Body of pancreas (tissue), 4 donors: ENCODE measurements at regions not wholly inside any gene's neighbourhood (a gene's known extent, or its start where the extent isn't known, plus 50 kb on each side); places are given as distances from the start of the nearest gene placed in this dataset.

Source experiments
- ATAC-seq: fragments of 150-250 bp; one replicate; pipeline ENCODE4 v1.9.1; 2016
- DNase-seq, 4 donors: peaks; one replicate each; pipeline ENCODE4 v3.0.0-alpha.2; 2019
- H3K27ac ChIP-seq, 4 donors: fragments of 200-600 bp; sonication (generic); 1 replicate in 3 of 4; 2 replicates in 1 of 4; pipeline versions ENCODE4 v1.5.1 to v1.6.1; 2016 to 2019; ENCODE audit warnings: mild to moderate bottlenecking in 1 of 4, mixed read lengths in 1 of 4, moderate library complexity in 1 of 4
- H3K27me3 ChIP-seq, 2 donors: fragments of 200-600 bp; sonication (generic); one replicate each; pipeline ENCODE4 v1.6.0; 2016; ENCODE audit warnings: mild to moderate bottlenecking in 1 of 2
- H3K36me3 ChIP-seq, 2 donors: fragments of 200-600 bp; sonication (generic); replicated peaks in 1 of 2; 2 replicates each; pipeline ENCODE4 v1.5.1; 2016; ENCODE audit warnings: low read depth in 2 of 2; ENCODE audit not compliant: insufficient read depth in 1 of 2
- H3K4me1 ChIP-seq: fragments of 200-600 bp; sonication (generic); one replicate; pipeline ENCODE4 v1.6.0; 2016
- H3K4me3 ChIP-seq, 2 donors: fragments of 200-600 bp; sonication (generic); 1 replicate in 1 of 2; 2 replicates in 1 of 2; pipeline ENCODE4 v1.5.1; 2016 to 2019
- H3K9me3 ChIP-seq, 3 donors: fragments of 200-600 bp; sonication (generic); 1 replicate in 2 of 3; 2 replicates in 1 of 3; pipeline ENCODE4 v1.5.1; 2016
- CTCF ChIP-seq, 7 experiments: fragments of 450-650 bp in 4 of 7; fragments of 200-600 bp in 3 of 7; sonication (generic) in 3 of 7; IDR thresholded peaks; one replicate each; pipeline ENCODE4 v1.5.1; 2016 to 2019; ENCODE audit warnings: antibody characterized with exemption in 7 of 7
- POLR2A ChIP-seq, 3 donors: fragments of 450-650 bp; IDR thresholded peaks; one replicate each; pipeline ENCODE4 v1.6.1; 2016; ENCODE audit warnings: antibody characterized with exemption in 3 of 3, mild to moderate bottlenecking in 2 of 3
- WGBS, 2 donors: methylation state at CpG; one replicate each; pipeline ENCODE4 v1.1.5; 2017; 5-methylcytosine and 5-hydroxymethylcytosine counted together
- intact Hi-C: fragments of 100-400 bp; cut with DNase I; formaldehyde crosslinking; loops from one replicate; pipeline ENCODE4 v1.15.1; 2023

- WGBS, 2 donors = 75 to 81% methylated on average over 3 of the region's 3 CpGs
- intact Hi-C loops = no loop called here
- H3K4me1 ChIP-seq = no peaks in the 10 kb centered on the region
Observed at GRCh38 chr18:62637403-62637802, 77.9 kb upstream of the PHLPP1 start.

GRCh38 chr18:62637807-62638687, 77.3 kb upstream of the PHLPP1 start:
- WGBS, 2 donors = 42 to 50% methylated on average over 7 of the region's 7 CpGs
- Histone ChIP-seq H3K4me1 (no peaks in the 10 kb centered on the region), H3K36me3 (no peaks in the 10 kb centered on the region), H3K27me3 (no peaks in the 10 kb centered on the region), H3K27ac (no peak overlapping the region), H3K4me3 (no peak overlapping the region), H3K9me3 (no peaks in the 10 kb centered on the region)
- TF ChIP-seq POLR2A (IDR thresholded peaks at IDR 0.05) (no peak), CTCF (IDR thresholded peaks at IDR 0.05) (peak; percentile 23 to 60 (median 47))
- intact Hi-C loops = no loop called here
- DNase-seq (peak; percentile 19 to 58 (median 44)), ATAC-seq (no peak)

More at GRCh38 chr18:62637403-62637802, 77.9 kb upstream of the PHLPP1 start:
- no peaks in the 10 kb centered on the region for H3K27me3 ChIP-seq
- no peaks in the 10 kb centered on the region for H3K9me3 ChIP-seq
- H3K27ac ChIP-seq = no peak overlapping the region
- ATAC-seq (no peak), DNase-seq (no peak)
- TF ChIP-seq POLR2A (IDR thresholded peaks at IDR 0.05) = no peak
- no peak for TF ChIP-seq CTCF (IDR thresholded peaks at IDR 0.05)
- no peaks in the 10 kb centered on the region for H3K36me3 ChIP-seq
- H3K4me3 ChIP-seq = no peak overlapping the region

GRCh38 chr18:62643181-62643580, 72.2 kb upstream of the PHLPP1 start:
- no peaks in the 10 kb centered on the region for H3K27me3 ChIP-seq
- intact Hi-C loops = no loop called here
- no peaks in the 10 kb centered on the region for H3K4me1 ChIP-seq
- ATAC-seq = no peak
- TF ChIP-seq CTCF (IDR thresholded peaks at IDR 0.05) (no peak), POLR2A (IDR thresholded peaks at IDR 0.05) (no peak)
- WGBS, 2 donors = 55 to 66% methylated on average over 5 of the region's 5 CpGs
- no peaks in the 10 kb centered on the region for H3K36me3 ChIP-seq
- no peak for DNase-seq
- no peak overlapping the region for H3K4me3 ChIP-seq
- no peaks in the 10 kb centered on the region for H3K9me3 ChIP-seq
- H3K27ac ChIP-seq = no peak overlapping the region

- no peaks in the 10 kb centered on the region for H3K4me1 ChIP-seq
- DNase-seq (no peak), ATAC-seq (no peak)
- H3K36me3 ChIP-seq = no peaks in the 10 kb centered on the region
- no peaks in the 10 kb centered on the region for H3K27me3 ChIP-seq
- no peak overlapping the region for H3K4me3 ChIP-seq
- TF ChIP-seq POLR2A (IDR thresholded peaks at IDR 0.05) (no peak), CTCF (IDR thresholded peaks at IDR 0.05) (no peak)
- intact Hi-C loops = no loop called here
- H3K27ac ChIP-seq = no peak overlapping the region
- H3K9me3 ChIP-seq = no peaks in the 10 kb centered on the region
- WGBS, 2 donors = 84 to 86% methylated on average over 4 to 6 of the region's 6 CpGs
Observed at GRCh38 chr18:62644773-62645172, 70.6 kb upstream of the PHLPP1 start.

DNA sequence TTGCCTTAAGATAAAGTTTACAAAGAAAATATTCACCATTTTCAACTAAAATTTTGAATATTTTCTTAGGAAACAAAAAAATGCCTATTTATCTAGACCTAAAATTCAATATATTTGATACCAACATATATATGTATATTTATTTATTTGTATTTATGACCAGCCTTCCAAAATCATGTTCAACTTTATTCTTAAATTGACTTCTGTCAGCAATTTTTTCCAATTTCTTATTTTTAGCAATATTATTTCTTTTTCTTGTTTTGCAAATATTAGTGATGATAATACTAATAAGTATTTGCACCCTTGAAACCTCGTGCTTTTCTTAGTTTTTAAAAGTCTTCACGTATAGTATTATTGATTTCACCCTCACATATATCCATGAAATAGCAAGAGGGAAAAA, 68.2 kb upstream of the PHLPP1 start:
- intact Hi-C loops = no loop called here
- no peaks in the 10 kb centered on the region for H3K27me3 ChIP-seq
- H3K9me3 ChIP-seq = no peaks in the 10 kb centered on the region
- WGBS, 2 donors = 61 to 62% methylated on average over 2 of the region's 2 CpGs
- DNase-seq = no peak
- H3K27ac ChIP-seq = no peak overlapping the region
- no peak overlapping the region for H3K4me3 ChIP-seq
- no peak for ATAC-seq
- no peaks in the 10 kb centered on the region for H3K36me3 ChIP-seq
- TF ChIP-seq POLR2A (IDR thresholded peaks at IDR 0.05) = no peak
- no peaks in the 10 kb centered on the region for H3K4me1 ChIP-seq
